GM12864 (cell line): ENCODE measurements at regions not wholly inside any gene's neighbourhood (a gene's known extent, or its start where the extent isn't known, plus 50 kb on each side); places are given as distances from the start of the nearest gene placed in this dataset.

ENCODE experiments used
- DNase-seq: peaks from one replicate; pipeline ENCODE4 v3.0.0-alpha.2; 2011; ENCODE audit warnings: low read depth
- H3K4me3 ChIP-seq: 2 replicates; pipeline ENCODE4 v1.5.1; 2011; ENCODE audit warnings: mild to moderate bottlenecking, low read depth, low read length, control low read depth
- TF ChIP-seq, protein P1 (sequence below): IDR thresholded peaks from 2 replicates; pipeline ENCODE4 v1.5.1; 2011; ENCODE audit warnings: low read depth, mild to moderate bottlenecking, moderate library complexity, low read length, control low read depth, inconsistent platforms; ENCODE audit errors: missing control alignments

GRCh38 chr10:94059178-94059883 is 65.6 kb downstream of the PLCE1 start:
- H3K4me3 ChIP-seq: no peak overlapping the region
- TF ChIP-seq, protein P1, sequence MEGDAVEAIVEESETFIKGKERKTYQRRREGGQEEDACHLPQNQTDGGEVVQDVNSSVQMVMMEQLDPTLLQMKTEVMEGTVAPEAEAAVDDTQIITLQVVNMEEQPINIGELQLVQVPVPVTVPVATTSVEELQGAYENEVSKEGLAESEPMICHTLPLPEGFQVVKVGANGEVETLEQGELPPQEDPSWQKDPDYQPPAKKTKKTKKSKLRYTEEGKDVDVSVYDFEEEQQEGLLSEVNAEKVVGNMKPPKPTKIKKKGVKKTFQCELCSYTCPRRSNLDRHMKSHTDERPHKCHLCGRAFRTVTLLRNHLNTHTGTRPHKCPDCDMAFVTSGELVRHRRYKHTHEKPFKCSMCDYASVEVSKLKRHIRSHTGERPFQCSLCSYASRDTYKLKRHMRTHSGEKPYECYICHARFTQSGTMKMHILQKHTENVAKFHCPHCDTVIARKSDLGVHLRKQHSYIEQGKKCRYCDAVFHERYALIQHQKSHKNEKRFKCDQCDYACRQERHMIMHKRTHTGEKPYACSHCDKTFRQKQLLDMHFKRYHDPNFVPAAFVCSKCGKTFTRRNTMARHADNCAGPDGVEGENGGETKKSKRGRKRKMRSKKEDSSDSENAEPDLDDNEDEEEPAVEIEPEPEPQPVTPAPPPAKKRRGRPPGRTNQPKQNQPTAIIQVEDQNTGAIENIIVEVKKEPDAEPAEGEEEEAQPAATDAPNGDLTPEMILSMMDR: no peak
- DNase-seq: no peak

GRCh38 chr10:94061026-94061425 is 67.3 kb downstream of the PLCE1 start:
- DNase-seq: no peak

DNA sequence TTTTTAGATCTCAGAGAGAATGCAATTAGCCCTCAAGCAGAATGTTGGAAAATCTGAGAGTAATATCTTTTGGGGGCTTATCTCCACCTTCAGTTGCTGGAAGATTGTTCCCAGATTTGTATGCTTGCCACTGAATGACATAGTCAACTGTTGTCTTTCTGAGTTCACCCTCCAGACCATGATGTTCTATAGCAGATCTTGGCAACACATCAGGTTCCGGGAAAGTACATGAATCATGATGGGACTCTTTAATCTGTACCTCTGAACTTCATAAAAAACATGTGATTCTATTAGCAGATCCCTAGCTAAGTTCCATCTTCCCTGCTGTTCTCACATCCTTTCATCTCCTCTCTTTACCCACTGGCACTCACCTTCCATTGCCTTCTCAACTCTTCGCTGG is 68.9 kb downstream of the PLCE1 start:
- TF ChIP-seq, protein P1: no peak
- no peak for DNase-seq
- H3K4me3 ChIP-seq: no peak overlapping the region

More at GRCh38 chr10:94061026-94061425, 67.3 kb downstream of the PLCE1 start:
- TF ChIP-seq, protein P1: no peak
- H3K4me3 ChIP-seq: no peak overlapping the region

DNA sequence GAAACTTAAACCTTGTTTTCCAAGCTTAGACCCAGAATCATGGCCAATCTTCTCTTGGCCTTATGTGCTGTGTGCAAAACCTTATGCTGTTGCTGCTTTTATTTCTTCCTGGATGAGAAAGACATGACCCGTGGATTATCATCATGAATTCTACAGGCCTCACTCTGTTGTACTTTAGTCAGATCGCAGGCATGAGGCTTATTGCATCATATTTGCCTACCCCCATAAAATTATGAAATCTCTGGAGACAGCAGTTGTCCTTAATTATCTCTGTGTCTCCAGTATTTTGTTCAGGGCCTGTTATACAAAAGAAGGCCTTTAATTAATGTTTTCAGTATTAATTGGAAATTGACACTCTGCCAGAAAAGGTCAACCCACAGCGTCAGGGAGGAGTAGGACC is 71.6 kb downstream of the PLCE1 start:
- TF ChIP-seq, protein P1: no peak
- no peak for DNase-seq
- no peak overlapping the region for H3K4me3 ChIP-seq

GRCh38 chr10:94065787-94066186 is 72.1 kb downstream of the PLCE1 start:
- no peak overlapping the region for H3K4me3 ChIP-seq
- DNase-seq: no peak
- TF ChIP-seq, protein P1: no peak

DNA sequence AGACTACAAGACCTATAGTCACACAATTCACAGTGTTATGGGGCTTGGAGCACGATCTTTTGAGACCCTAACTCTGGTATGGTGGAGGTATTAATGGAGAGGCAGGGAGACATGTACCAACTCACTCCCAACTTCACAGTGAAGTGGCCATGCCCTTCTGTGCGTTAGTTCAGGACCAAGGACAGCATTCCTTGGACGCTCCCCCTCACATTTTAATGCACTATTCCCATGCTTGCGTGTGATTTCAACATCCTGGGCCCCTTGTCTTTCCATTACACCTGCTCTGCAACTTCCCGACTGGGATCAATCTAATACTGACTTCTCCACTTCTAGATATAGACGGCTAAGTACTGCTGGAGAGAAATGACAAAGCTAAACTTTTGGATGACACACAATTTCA is 72.7 kb downstream of the PLCE1 start:
- TF ChIP-seq, protein P1: no peak
- DNase-seq: no peak
- no peak overlapping the region for H3K4me3 ChIP-seq

GRCh38 chr10:94069884-94070283 is 76.2 kb downstream of the PLCE1 start:
- TF ChIP-seq, protein P1: no peak
- H3K4me3 ChIP-seq: no peak overlapping the region
- no peak for DNase-seq
